Endodermal cell (in vitro differentiated cells): ENCODE measurements at regions not wholly inside any gene's neighbourhood (a gene's known extent, or its start where the extent isn't known, plus 50 kb on each side); places are given as distances from the start of the nearest gene placed in this dataset.

Experiments
- DNase-seq: peaks from one replicate; pipeline ENCODE4 v3.0.0-alpha.2; 2017
- H3K27ac ChIP-seq: 2 replicates; pipeline ENCODE4 v1.5.1; 2013; ENCODE audit warnings: mild to moderate bottlenecking, low read depth, low read length, moderate library complexity
- H3K27me3 ChIP-seq: 2 replicates; pipeline ENCODE4 v1.6.1; 2013; ENCODE audit warnings: mild to moderate bottlenecking, low read length, moderate library complexity; ENCODE audit not compliant: insufficient read depth, control insufficient read depth, poor library complexity, severe bottlenecking
- H3K36me3 ChIP-seq: 2 replicates; pipeline ENCODE4 v1.7.0; 2013; ENCODE audit warnings: mild to moderate bottlenecking, low read length, moderate library complexity; ENCODE audit not compliant: control insufficient read depth, insufficient read depth
- H3K4me1 ChIP-seq: one replicate; pipeline ENCODE4 v1.7.0; 2013; ENCODE audit warnings: low read length; ENCODE audit not compliant: control insufficient read depth, insufficient read depth
- H3K4me3 ChIP-seq: 2 replicates; pipeline ENCODE4 v1.5.1; 2013; ENCODE audit warnings: mild to moderate bottlenecking, low read length, moderate library complexity
- H3K9ac ChIP-seq: 2 replicates; pipeline ENCODE4 v1.6.1; 2013; ENCODE audit warnings: mild to moderate bottlenecking, low read length, moderate library complexity; ENCODE audit not compliant: poor library complexity, severe bottlenecking; ENCODE audit errors: extremely low read depth
- H3K9me3 ChIP-seq: 2 replicates; pipeline ENCODE4 v1.6.1; 2013; ENCODE audit warnings: mild to moderate bottlenecking, low read length, moderate library complexity; ENCODE audit not compliant: control insufficient read depth
- H3K27ac Mint-ChIP-seq: 2 replicates; pipeline ENCODE4 v1.8.0; 2020; ENCODE audit warnings: mixed read lengths
- H3K27me3 Mint-ChIP-seq: 2 replicates; pipeline ENCODE4 v1.8.0; 2021; ENCODE audit warnings: mild to moderate bottlenecking, mixed read lengths; ENCODE audit not compliant: insufficient read depth
- H3K36me3 Mint-ChIP-seq: 2 replicates; pipeline ENCODE4 v1.8.0; 2020; ENCODE audit warnings: low read depth, mixed read lengths
- H3K4me1 Mint-ChIP-seq: 2 replicates; pipeline ENCODE4 v1.8.0; 2020; ENCODE audit warnings: mixed read lengths
- H3K4me3 Mint-ChIP-seq: 2 replicates; pipeline ENCODE4 v1.8.0; 2020; ENCODE audit warnings: mild to moderate bottlenecking, moderate library complexity, mixed read lengths
- H3K9me3 Mint-ChIP-seq: 2 replicates; pipeline ENCODE4 v1.8.0; 2020; ENCODE audit warnings: mild to moderate bottlenecking, mixed read lengths
- WGBS, 2 experiments: methylation state at CpG; one replicate each; pipeline versions ENCODE4 v1.1.5 to v1.1.7; 2013; ENCODE audit warnings: missing lambda C conversion rate in 2 of 2, mixed read lengths in 1 of 2; ENCODE audit not compliant: insufficient coverage in 1 of 2, insufficient read length in 1 of 2; 5-methylcytosine and 5-hydroxymethylcytosine counted together
- TF ChIP-seq, protein P1 (sequence below): fragments of 200-600 bp; sonication (generic); conservative IDR thresholded peaks from 2 replicates; pipeline ENCODE4 v1.5.0; 2021; ENCODE audit warnings: antibody characterized with exemption, mild to moderate bottlenecking

DNA sequence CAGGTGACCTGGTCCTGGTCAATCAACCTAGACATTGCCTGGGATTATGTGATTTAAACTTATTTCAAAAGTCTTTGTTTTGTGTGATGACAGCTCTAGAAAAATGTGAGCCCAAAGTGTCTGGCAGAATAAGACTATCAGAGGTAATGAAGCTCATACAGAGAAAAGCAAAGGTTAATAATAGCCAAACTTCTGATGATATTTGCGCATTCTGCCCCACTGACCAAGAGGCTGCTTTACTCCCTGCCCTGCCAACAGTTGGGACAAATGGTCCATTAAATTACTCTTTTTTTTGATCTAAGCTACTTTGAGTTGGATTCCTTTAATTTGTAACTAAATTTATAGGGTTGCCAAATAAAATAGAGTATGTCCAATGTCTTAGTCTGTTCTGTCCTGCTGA is 911.2 kb downstream of the MCTP2 start:
- Histone ChIP-seq H3K9me3 (no peaks in the 10 kb centered on the region), H3K36me3 (no peaks in the 10 kb centered on the region), H3K27me3 (no peaks in the 10 kb centered on the region), H3K27ac (no peak overlapping the region), H3K4me1 (no peaks in the 10 kb centered on the region), H3K4me3 (no peak overlapping the region), H3K9ac (no peak overlapping the region)
- H3K4me3 Mint-ChIP-seq: no peak overlapping the region
- TF ChIP-seq, protein P1, sequence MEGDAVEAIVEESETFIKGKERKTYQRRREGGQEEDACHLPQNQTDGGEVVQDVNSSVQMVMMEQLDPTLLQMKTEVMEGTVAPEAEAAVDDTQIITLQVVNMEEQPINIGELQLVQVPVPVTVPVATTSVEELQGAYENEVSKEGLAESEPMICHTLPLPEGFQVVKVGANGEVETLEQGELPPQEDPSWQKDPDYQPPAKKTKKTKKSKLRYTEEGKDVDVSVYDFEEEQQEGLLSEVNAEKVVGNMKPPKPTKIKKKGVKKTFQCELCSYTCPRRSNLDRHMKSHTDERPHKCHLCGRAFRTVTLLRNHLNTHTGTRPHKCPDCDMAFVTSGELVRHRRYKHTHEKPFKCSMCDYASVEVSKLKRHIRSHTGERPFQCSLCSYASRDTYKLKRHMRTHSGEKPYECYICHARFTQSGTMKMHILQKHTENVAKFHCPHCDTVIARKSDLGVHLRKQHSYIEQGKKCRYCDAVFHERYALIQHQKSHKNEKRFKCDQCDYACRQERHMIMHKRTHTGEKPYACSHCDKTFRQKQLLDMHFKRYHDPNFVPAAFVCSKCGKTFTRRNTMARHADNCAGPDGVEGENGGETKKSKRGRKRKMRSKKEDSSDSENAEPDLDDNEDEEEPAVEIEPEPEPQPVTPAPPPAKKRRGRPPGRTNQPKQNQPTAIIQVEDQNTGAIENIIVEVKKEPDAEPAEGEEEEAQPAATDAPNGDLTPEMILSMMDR: no peak
- DNase-seq: no peak
- H3K9me3 Mint-ChIP-seq: no peaks in the 10 kb centered on the region
- H3K4me1 Mint-ChIP-seq: no peaks in the 10 kb centered on the region
- H3K27ac Mint-ChIP-seq: no peak overlapping the region
- no peaks in the 10 kb centered on the region for H3K27me3 Mint-ChIP-seq
- no peaks in the 10 kb centered on the region for H3K36me3 Mint-ChIP-seq
- 100% methylated on average over 1 of the region's 1 CpG for WGBS, 2 experiments

- no peaks in the 10 kb centered on the region for H3K27me3 ChIP-seq
- TF ChIP-seq, protein P1: no peak
- no peak overlapping the region for H3K4me3 ChIP-seq
- no peak overlapping the region for H3K9ac ChIP-seq
- no peaks in the 10 kb centered on the region for H3K4me1 Mint-ChIP-seq
- H3K9me3 Mint-ChIP-seq: peaks cover 4% of the 10 kb centered on the region
- no peaks in the 10 kb centered on the region for H3K4me1 ChIP-seq
- no peak overlapping the region for H3K27ac Mint-ChIP-seq
- H3K27ac ChIP-seq: no peak overlapping the region
- H3K36me3 Mint-ChIP-seq: no peaks in the 10 kb centered on the region
- no peaks in the 10 kb centered on the region for H3K36me3 ChIP-seq
- 89 to 100% methylated on average over 3 to 5 of the region's 5 CpGs for WGBS, 2 experiments
- no peak overlapping the region for H3K4me3 Mint-ChIP-seq
- DNase-seq: no peak
- no peaks in the 10 kb centered on the region for H3K27me3 Mint-ChIP-seq
- no peaks in the 10 kb centered on the region for H3K9me3 ChIP-seq
Measured at GRCh38 chr15:95146481-95146880, 915.1 kb downstream of the MCTP2 start.

DNA sequence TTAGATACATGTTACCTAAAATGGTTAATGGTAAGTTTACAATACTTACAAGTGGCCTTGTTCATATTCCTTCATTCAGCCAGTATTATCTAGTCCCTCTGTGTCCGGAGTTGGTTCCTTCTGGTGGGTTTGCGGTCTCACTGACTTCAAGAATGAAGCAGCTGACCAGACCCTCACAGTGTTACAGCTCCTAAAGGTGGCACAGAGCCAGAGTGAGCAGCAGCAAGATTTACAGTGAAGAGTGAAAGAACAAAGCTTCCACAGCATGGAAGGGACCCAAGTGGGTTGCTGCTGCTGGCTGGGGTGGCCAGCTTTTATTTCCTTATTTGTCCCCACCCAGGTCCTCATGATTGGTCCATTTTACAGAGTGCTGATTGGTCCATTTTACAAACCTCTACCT is 916.8 kb downstream of the MCTP2 start:
- H3K27me3 ChIP-seq: no peaks in the 10 kb centered on the region
- H3K9me3 ChIP-seq: peaks cover 1% of the 10 kb centered on the region
- Mint-ChIP-seq H3K36me3 (no peaks in the 10 kb centered on the region), H3K27ac (no peak overlapping the region), H3K4me1 (no peaks in the 10 kb centered on the region), H3K27me3 (no peaks in the 10 kb centered on the region), H3K4me3 (no peak overlapping the region), H3K9me3 (peaks cover 8% of the 10 kb centered on the region)
- no peak overlapping the region for H3K27ac ChIP-seq
- 94 to 100% methylated on average over 2 of the region's 2 CpGs for WGBS, 2 experiments
- no peaks in the 10 kb centered on the region for H3K36me3 ChIP-seq
- no peak for DNase-seq
- H3K4me1 ChIP-seq: no peaks in the 10 kb centered on the region
- TF ChIP-seq, protein P1: no peak
- no peak overlapping the region for H3K9ac ChIP-seq
- no peak overlapping the region for H3K4me3 ChIP-seq
